Uterus (tissue), 3 donors: ENCODE measurements at regions not wholly inside any gene's neighbourhood (a gene's known extent, or its start where the extent isn't known, plus 50 kb on each side); places are given as distances from the start of the nearest gene placed in this dataset.
"Not testable (repeated sequence)": the region's sequence is repeated elsewhere in the genome, so short reads cannot be mapped to it uniquely, and the experiment has no call there.

Experiments used
- DNase-seq, 2 donors: peaks; one replicate each; pipeline ENCODE4 v3.0.0-alpha.2; 2019 to 2020
- H3K27ac ChIP-seq, 2 donors: fragments of 200-600 bp; sonication (generic); 1 replicate in 1 of 2; 2 replicates in 1 of 2; pipeline ENCODE4 v1.5.1; 2016 to 2018
- H3K27me3 ChIP-seq, 2 donors: fragments of 200-600 bp; sonication (generic); one replicate each; pipeline ENCODE4 v1.5.1; 2018 to 2019; ENCODE audit warnings: control low read depth in 1 of 2
- H3K36me3 ChIP-seq, 2 donors: fragments of 200-600 bp; sonication (generic); one replicate each; pipeline ENCODE4 v1.5.1; 2019; ENCODE audit warnings: control low read depth in 1 of 2
- H3K4me1 ChIP-seq, 2 donors: fragments of 200-600 bp; sonication (generic); one replicate each; pipeline ENCODE4 v1.5.1; 2018 to 2019; ENCODE audit warnings: control low read depth in 1 of 2
- H3K4me3 ChIP-seq, 2 donors: fragments of 200-600 bp; sonication (generic); 1 replicate in 1 of 2; 2 replicates in 1 of 2; pipeline ENCODE4 v1.5.1; 2018 to 2019; ENCODE audit warnings: mild to moderate bottlenecking in 1 of 2
- H3K9me3 ChIP-seq, 2 donors: fragments of 200-600 bp; sonication (generic); one replicate each; pipeline ENCODE4 v1.5.1; 2019; ENCODE audit warnings: control low read depth in 1 of 2
- POLR2A ChIP-seq, 2 donors: fragments of 450-650 bp; IDR thresholded peaks; one replicate each; pipeline ENCODE4 v1.6.1; 2016; ENCODE audit warnings: antibody characterized with exemption in 2 of 2, mild to moderate bottlenecking in 1 of 2, moderate library complexity in 1 of 2
- intact Hi-C: fragments of 100-400 bp; cut with DNase I; formaldehyde crosslinking; loops from one replicate; pipeline ENCODE4 v1.15.1; 2023; ENCODE audit warnings: low total_unique reads
- TF ChIP-seq, protein P1 (sequence below), 4 experiments: fragments of 200-600 bp in 2 of 4; fragments of 450-650 bp in 2 of 4; sonication (generic) in 2 of 4; IDR thresholded peaks; one replicate each; pipeline ENCODE4 v1.5.1; 2016 to 2019; ENCODE audit warnings: antibody characterized with exemption in 4 of 4, mild to moderate bottlenecking in 2 of 4, moderate library complexity in 1 of 4
- donor health status: DM: yes; HTN: yes; CAD: no.

DNA sequence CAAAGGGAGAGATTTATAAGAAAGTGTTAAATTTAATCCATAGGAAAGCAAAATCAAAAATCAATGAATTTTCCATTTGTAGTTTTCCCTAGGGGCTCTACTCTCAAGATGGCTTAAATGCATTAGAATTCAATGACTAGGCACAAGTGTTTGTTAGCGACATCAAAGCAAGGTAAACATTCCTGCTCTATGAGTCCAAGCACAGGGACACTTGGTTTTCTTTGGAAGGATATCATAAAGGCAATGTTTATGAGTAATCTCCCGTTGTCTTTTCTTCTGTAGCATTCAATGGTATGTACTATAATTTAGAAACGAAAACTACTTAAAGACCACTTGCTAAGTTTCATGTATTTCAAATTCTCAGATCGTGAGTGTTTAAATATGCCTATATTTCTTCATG, 54.8 kb upstream of the ZNF717 start:
- intact Hi-C loops, DNase-seq, H3K9me3 ChIP-seq, H3K27me3 ChIP-seq, H3K4me1 ChIP-seq, H3K36me3 ChIP-seq, H3K27ac ChIP-seq, H3K4me3 ChIP-seq: not testable (repeated sequence)

DNA sequence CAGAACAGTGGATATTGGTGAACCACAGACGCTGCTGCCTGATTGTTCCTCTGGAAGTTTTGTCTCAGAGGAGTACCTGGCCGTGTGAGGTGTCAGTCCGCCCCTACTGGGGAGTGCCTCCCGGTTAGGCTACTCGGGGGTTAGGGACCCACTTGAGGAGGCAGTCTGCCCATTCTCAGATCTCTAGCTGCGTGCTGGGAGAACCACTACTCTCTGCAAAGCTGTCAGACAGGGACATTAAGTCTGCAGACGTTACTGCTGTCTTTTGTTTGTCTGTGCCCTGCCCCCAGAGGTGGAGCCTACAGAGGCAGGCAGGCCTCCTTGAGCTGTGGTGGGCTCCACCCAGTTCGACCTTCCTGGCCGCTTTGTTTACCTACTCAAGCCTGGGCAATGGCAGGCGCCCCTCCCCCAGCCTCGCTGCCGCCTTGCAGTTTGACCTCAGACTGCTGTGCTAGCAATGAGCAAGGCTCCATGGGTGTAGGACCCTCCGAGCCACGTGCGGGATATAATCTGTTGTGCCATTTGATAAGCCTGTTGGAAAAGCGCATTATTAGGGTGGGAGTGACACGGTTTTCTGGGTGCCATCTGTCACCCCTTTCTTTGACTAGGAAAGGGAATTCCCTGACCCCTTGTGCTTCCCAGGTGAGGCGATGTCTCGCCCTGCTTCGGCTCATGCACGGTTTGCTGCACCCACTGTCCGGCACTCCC, 65.1 kb upstream of the ZNF717 start:
- DNase-seq, H3K4me1 ChIP-seq, H3K27ac ChIP-seq, H3K4me3 ChIP-seq, H3K9me3 ChIP-seq, intact Hi-C loops, H3K27me3 ChIP-seq, H3K36me3 ChIP-seq: not testable (repeated sequence)

DNA sequence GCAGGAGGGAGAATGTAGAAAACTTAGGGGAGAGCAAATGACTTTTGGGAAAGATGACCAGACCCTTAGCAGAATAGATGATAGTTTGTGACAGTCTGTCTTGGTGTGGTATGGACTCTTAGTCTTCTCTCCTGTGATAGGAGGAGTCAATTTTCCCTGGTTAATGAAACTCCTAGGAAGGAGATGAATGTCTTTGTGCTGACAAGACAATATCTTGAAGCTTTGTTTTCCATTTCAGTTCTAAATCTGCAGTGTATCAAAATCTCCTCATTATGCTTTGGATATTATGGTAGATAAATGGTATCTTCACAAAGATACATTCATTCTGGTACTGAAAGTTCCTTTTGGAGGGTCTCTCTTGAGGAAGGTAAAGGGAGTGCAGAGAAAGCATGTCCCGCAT, 77.8 kb upstream of the ZNF717 start:
- Histone ChIP-seq H3K27ac (no peak overlapping the region), H3K27me3 (no peaks in the 10 kb centered on the region), H3K36me3 (no peaks in the 10 kb centered on the region), H3K9me3 (no peaks in the 10 kb centered on the region), H3K4me3 (no peak overlapping the region), H3K4me1 (no peaks in the 10 kb centered on the region)
- no peak for TF ChIP-seq POLR2A (IDR thresholded peaks at IDR 0.05)
- TF ChIP-seq, protein P1, sequence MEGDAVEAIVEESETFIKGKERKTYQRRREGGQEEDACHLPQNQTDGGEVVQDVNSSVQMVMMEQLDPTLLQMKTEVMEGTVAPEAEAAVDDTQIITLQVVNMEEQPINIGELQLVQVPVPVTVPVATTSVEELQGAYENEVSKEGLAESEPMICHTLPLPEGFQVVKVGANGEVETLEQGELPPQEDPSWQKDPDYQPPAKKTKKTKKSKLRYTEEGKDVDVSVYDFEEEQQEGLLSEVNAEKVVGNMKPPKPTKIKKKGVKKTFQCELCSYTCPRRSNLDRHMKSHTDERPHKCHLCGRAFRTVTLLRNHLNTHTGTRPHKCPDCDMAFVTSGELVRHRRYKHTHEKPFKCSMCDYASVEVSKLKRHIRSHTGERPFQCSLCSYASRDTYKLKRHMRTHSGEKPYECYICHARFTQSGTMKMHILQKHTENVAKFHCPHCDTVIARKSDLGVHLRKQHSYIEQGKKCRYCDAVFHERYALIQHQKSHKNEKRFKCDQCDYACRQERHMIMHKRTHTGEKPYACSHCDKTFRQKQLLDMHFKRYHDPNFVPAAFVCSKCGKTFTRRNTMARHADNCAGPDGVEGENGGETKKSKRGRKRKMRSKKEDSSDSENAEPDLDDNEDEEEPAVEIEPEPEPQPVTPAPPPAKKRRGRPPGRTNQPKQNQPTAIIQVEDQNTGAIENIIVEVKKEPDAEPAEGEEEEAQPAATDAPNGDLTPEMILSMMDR (IDR thresholded peaks at IDR 0.05): no peak
- intact Hi-C loops: no loop called here
- no peak for DNase-seq

DNA sequence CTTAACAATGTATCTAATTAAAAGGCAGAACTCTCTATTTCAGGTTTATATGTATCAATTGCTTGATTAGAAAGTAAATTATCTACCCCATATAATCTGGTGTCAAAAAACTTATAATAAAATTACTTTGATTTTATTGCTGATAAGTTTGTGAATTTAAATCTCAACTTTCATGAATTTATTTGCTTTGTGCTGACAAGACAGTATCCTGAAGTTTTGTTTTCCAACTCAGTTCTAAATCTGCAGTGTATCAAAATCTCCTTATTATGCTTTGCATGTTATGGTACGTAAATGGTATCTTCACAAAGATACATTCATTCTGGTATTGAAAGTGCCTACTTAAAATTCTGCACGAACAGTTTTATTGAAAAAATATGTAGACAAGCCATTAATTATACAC, 78.5 kb upstream of the ZNF717 start:
- TF ChIP-seq, protein P1 (IDR thresholded peaks at IDR 0.05): no peak
- TF ChIP-seq POLR2A (IDR thresholded peaks at IDR 0.05): no peak
- no peaks in the 10 kb centered on the region for H3K36me3 ChIP-seq
- H3K4me1 ChIP-seq: no peaks in the 10 kb centered on the region
- H3K4me3 ChIP-seq: no peak overlapping the region
- no peaks in the 10 kb centered on the region for H3K9me3 ChIP-seq
- intact Hi-C loops: no loop called here
- no peaks in the 10 kb centered on the region for H3K27me3 ChIP-seq
- DNase-seq: no peak
- H3K27ac ChIP-seq: no peak overlapping the region

DNA sequence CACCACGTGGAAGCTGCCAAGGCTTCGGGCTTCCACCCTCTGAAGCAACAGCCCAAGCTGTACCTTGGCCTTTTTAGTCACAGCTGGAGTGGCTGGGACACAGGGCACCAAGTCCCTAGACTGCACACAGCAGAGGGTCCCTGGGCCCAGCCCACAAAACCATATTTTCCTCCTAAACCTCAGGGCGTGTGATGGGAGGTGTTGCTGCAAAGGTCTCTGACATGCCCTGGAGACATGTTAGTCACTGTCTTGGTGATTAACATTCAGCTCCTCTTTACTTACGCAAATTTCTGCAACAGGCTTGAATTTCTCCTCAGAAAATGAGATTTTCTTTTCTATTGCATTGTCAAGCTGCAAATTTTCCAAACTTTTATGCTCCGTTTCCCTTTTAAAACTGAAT, 98.4 kb upstream of the ZNF717 start:
- DNase-seq, H3K27ac ChIP-seq, H3K27me3 ChIP-seq, H3K9me3 ChIP-seq, H3K36me3 ChIP-seq, H3K4me1 ChIP-seq, H3K4me3 ChIP-seq, intact Hi-C loops: not testable (repeated sequence)

DNA sequence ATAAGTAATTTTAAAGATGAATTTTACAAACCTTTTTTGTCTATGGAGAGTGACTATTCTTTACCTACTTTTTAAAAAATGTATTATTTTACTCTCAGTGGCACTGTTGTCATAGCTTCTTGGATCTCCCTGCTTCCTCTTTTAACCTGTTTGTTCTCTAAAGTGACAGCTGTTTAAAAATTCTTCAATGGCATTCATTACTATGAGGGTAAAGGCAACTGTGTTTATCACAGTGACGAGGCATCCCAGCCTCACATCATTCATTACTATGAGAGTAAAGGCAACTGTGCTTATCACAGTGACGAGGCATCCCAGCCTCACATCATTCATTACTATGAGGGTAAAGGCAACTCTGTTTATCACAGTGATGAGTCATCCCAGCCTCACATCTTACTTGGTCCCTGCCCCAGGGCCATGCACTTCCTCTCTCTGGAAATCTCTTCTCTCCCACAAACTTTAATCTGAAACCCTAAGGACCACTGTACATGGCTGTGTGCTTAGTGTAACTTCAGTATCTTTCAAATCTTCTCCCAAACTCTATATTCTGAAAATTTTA, 101.7 kb upstream of the ZNF717 start:
- Histone ChIP-seq H3K27me3 (no peaks in the 10 kb centered on the region), H3K9me3 (no peaks in the 10 kb centered on the region), H3K36me3 (no peaks in the 10 kb centered on the region), H3K4me3 (no peak overlapping the region), H3K4me1 (no peaks in the 10 kb centered on the region), H3K27ac (no peak overlapping the region)
- no peak for TF ChIP-seq POLR2A (IDR thresholded peaks at IDR 0.05)
- TF ChIP-seq, protein P1 (IDR thresholded peaks at IDR 0.05): no peak
- intact Hi-C loops: no loop called here
- no peak for DNase-seq

DNA sequence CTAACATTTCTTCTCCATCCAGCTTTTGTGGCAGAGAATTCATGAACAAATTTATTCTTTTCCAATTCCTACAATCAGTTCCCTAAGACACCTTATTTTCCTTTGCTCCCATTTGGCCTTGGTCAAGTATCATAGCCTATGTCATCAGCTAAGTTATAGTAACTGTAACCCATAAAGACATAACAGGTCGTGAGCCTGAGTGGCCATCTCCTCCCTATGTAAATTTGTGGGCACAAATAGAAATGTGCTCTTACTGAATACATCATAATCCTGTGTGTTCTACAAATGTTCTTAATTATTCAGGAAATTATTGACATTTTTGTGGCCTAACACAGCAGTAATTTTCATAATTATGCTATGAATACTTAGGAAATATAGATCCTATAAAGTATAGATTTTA, 108.9 kb upstream of the ZNF717 start:
- TF ChIP-seq POLR2A (IDR thresholded peaks at IDR 0.05): no peak
- TF ChIP-seq, protein P1 (IDR thresholded peaks at IDR 0.05): no peak
- intact Hi-C loops: no loop called here
- H3K36me3 ChIP-seq: no peaks in the 10 kb centered on the region
- no peak for DNase-seq
- no peaks in the 10 kb centered on the region for H3K4me1 ChIP-seq
- H3K4me3 ChIP-seq: no peak overlapping the region
- H3K27ac ChIP-seq: no peak overlapping the region
- peaks cover 0 to 3% of the 10 kb centered on the region in 2 donors for H3K27me3 ChIP-seq
- no peaks in the 10 kb centered on the region for H3K9me3 ChIP-seq
